ENCODE measurements at regions not wholly inside any gene's neighbourhood (a gene's known extent, or its start where the extent isn't known, plus 50 kb on each side); places are given as distances from the start of the nearest gene placed in this dataset.

DNA sequence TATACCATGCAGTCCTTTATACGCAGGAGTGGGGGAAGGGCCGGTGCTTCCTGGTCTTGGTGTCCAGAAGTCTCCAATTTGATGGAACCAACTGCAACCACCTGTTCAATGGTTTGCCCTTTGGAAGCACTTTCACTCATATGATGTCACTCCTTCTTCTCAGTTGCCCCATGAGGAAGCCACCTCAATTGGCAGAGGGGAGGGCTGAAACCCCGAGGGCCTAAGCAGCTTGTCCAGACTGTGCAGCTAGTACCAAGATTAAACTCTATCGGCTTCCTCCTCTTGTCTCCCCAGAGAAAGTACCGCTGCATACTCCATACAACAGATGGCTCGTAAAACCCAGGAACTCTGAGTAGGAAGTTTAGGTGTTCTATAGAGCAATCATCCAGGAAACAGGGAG lies 789.4 kb downstream of the TYW1 start:
- Histone ChIP-seq H3K4me3 (ENCODE audit: low read length in 2 of 2) (no peak overlapping the region), H3K9me3 (ENCODE audit: control insufficient read depth in 2 of 2, insufficient read depth in 1 of 2, low read length in 1 of 2) (peaks cover 1 to 23% of the 10 kb centered on the region in 2 donors), H3K36me3 (ENCODE audit: control insufficient read depth in 2 of 2, insufficient read depth in 2 of 2, low read length in 1 of 2) (no peaks in the 10 kb centered on the region), H3K4me1 (ENCODE audit: control insufficient read depth in 2 of 2, insufficient read depth in 2 of 2, low read length in 2 of 2) (no peaks in the 10 kb centered on the region), H3K27me3 (ENCODE audit: control insufficient read depth in 2 of 2, insufficient read depth in 1 of 2, low read length in 1 of 2) (no peaks in the 10 kb centered on the region), H3K27ac (ENCODE audit: low read depth in 1 of 2, low read length in 1 of 2) (no peak overlapping the region)
- 90% methylated on average over 6 of the region's 6 CpGs for WGBS
- DNase-seq (ENCODE audit: low read depth in 6 of 9, low spot score in 9 of 9) = no peak

DNA sequence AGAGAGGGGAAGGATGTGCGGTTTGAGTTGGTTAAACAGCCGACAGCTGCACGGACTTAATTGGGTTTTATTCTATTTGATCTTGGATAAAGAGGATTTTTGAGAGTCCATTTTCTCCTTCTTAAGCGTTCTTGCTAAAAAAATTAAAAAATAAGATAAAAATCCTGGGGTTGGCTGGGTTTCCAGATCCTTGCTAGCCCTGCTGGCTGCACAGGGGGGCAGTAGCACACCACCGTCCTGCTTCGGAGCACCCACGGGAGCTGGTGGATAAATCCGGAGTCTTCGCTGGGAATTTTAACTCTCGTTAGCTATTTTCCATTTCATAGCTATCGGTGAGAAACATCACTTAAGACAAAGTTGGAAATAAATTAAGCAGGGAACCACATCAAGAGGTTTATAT lies 792.0 kb downstream of the TYW1 start:
- H3K27me3 ChIP-seq (ENCODE audit: control insufficient read depth in 2 of 2, insufficient read depth in 1 of 2, low read length in 1 of 2) = no peaks in the 10 kb centered on the region
- H3K27ac ChIP-seq (ENCODE audit: low read depth in 1 of 2, low read length in 1 of 2) = no peak overlapping the region
- peaks cover 1 to 20% of the 10 kb centered on the region in 2 donors for H3K9me3 ChIP-seq (ENCODE audit: control insufficient read depth in 2 of 2, insufficient read depth in 1 of 2, low read length in 1 of 2)
- H3K36me3 ChIP-seq (ENCODE audit: control insufficient read depth in 2 of 2, insufficient read depth in 2 of 2, low read length in 1 of 2) = no peaks in the 10 kb centered on the region
- no peak overlapping the region for H3K4me3 ChIP-seq (ENCODE audit: low read length in 2 of 2)
- no peaks in the 10 kb centered on the region for H3K4me1 ChIP-seq (ENCODE audit: control insufficient read depth in 2 of 2, insufficient read depth in 2 of 2, low read length in 2 of 2)
- DNase-seq (ENCODE audit: low read depth in 6 of 9, low spot score in 9 of 9) = no peak
- 77% methylated on average over 11 of the region's 11 CpGs for WGBS

DNA sequence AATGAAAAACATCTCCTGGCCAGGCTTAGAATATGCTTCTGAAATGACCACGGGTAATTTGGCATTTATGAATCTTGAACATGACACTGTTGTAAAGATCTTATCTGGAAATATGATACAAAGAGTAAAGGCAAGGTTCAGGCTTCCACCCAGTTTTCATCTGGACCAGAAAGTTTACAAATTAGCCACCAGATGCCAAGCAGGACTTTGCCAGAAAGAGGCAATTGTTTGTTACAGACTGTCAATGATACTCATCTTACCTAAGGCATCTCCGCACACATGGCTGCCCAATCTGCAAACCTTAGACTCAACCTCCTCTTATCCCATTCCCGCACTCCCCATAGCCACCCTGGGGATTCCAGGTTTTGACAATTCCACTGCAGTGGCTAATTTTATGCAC lies 795.3 kb downstream of the TYW1 start:
- Histone ChIP-seq H3K36me3 (ENCODE audit: control insufficient read depth in 2 of 2, insufficient read depth in 2 of 2, low read length in 1 of 2) (no peaks in the 10 kb centered on the region), H3K4me1 (ENCODE audit: control insufficient read depth in 2 of 2, insufficient read depth in 2 of 2, low read length in 2 of 2) (no peaks in the 10 kb centered on the region), H3K27ac (ENCODE audit: low read depth in 1 of 2, low read length in 1 of 2) (no peak overlapping the region), H3K9me3 (ENCODE audit: control insufficient read depth in 2 of 2, insufficient read depth in 1 of 2, low read length in 1 of 2) (peaks cover 3 to 22% of the 10 kb centered on the region in 2 donors), H3K4me3 (ENCODE audit: low read length in 2 of 2) (no peak overlapping the region), H3K27me3 (ENCODE audit: control insufficient read depth in 2 of 2, insufficient read depth in 1 of 2, low read length in 1 of 2) (no peaks in the 10 kb centered on the region)
- WGBS = 91% methylated on average over 3 of the region's 3 CpGs
- DNase-seq (ENCODE audit: low read depth in 6 of 9, low spot score in 9 of 9) = no peak

DNA sequence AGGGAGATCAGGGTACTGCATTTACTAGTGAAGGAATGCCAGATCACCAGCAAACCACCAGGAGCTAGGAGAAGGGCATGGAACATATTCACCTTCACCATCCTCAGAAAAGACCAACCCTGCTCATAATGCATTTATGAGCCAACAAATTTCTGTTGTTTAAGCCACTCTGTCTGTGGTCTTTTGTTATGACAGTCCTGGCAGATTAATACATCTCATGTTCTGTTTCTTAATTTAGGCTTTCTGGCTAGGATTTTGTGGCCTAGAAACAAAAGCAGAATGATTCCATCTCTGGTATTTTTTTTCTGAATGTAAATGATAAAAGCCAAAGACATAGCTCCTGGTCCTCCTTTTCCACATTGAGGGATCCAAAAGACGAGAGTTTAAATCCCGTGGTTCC lies 797.9 kb downstream of the TYW1 start:
- H3K4me1 ChIP-seq (ENCODE audit: control insufficient read depth in 2 of 2, insufficient read depth in 2 of 2, low read length in 2 of 2) = no peaks in the 10 kb centered on the region
- no peak overlapping the region for H3K4me3 ChIP-seq (ENCODE audit: low read length in 2 of 2)
- H3K36me3 ChIP-seq (ENCODE audit: control insufficient read depth in 2 of 2, insufficient read depth in 2 of 2, low read length in 1 of 2) = no peaks in the 10 kb centered on the region
- DNase-seq (ENCODE audit: low read depth in 6 of 9, low spot score in 9 of 9) = no peak
- H3K27ac ChIP-seq (ENCODE audit: low read depth in 1 of 2, low read length in 1 of 2) = no peak overlapping the region
- H3K27me3 ChIP-seq (ENCODE audit: control insufficient read depth in 2 of 2, insufficient read depth in 1 of 2, low read length in 1 of 2) = no peaks in the 10 kb centered on the region
- peaks cover 1 to 11% of the 10 kb centered on the region in 2 donors for H3K9me3 ChIP-seq (ENCODE audit: control insufficient read depth in 2 of 2, insufficient read depth in 1 of 2, low read length in 1 of 2)
- 94% methylated on average over 2 of the region's 2 CpGs for WGBS

- H3K4me1 ChIP-seq (ENCODE audit: control insufficient read depth in 2 of 2, insufficient read depth in 2 of 2, low read length in 2 of 2) = no peaks in the 10 kb centered on the region
- H3K27ac ChIP-seq (ENCODE audit: low read depth in 1 of 2, low read length in 1 of 2) = no peak overlapping the region
- no peaks in the 10 kb centered on the region for H3K36me3 ChIP-seq (ENCODE audit: control insufficient read depth in 2 of 2, insufficient read depth in 2 of 2, low read length in 1 of 2)
- H3K27me3 ChIP-seq (ENCODE audit: control insufficient read depth in 2 of 2, insufficient read depth in 1 of 2, low read length in 1 of 2) = no peaks in the 10 kb centered on the region
- WGBS = 94% methylated on average over 8 of the region's 8 CpGs
- no peak overlapping the region for H3K4me3 ChIP-seq (ENCODE audit: low read length in 2 of 2)
- no peak for DNase-seq (ENCODE audit: low read depth in 6 of 9, low spot score in 9 of 9)
- H3K9me3 ChIP-seq (ENCODE audit: control insufficient read depth in 2 of 2, insufficient read depth in 1 of 2, low read length in 1 of 2) = peaks cover 1 to 19% of the 10 kb centered on the region in 2 donors
Measured at GRCh38 chr7:67803789-67804188, 807.2 kb downstream of the TYW1 start.

DNA sequence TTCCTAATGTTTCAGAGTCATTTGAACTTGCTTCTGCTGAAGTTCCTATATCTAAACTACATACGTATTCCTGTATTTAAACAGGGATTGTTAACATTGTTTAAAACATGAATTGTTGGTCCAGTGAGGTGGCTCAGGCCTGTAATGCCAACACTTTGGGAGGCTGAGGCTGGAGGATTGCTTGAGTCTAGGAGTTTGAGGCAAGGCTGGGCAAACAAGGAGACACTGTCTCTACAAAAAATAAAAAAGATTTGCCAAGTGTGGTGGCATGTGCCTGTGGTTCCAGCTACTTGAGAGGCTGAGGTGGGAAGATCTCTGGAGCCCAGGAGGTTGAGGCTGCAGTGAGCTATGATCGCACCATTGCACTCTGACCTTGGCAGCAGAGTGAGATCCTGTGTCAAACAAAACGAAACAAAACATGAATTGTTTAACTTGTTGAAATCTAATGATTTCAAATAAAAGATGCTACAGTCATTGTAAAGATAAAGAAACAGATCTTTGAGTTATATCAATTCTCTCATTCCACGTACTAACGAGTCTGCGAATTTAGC lies 809.4 kb downstream of the TYW1 start:
- no peaks in the 10 kb centered on the region for H3K27me3 ChIP-seq (ENCODE audit: control insufficient read depth in 2 of 2, insufficient read depth in 1 of 2, low read length in 1 of 2)
- no peak overlapping the region for H3K27ac ChIP-seq (ENCODE audit: low read depth in 1 of 2, low read length in 1 of 2)
- WGBS = 95% methylated on average over 6 of the region's 6 CpGs
- DNase-seq (ENCODE audit: low read depth in 6 of 9, low spot score in 9 of 9) = no peak
- H3K36me3 ChIP-seq (ENCODE audit: control insufficient read depth in 2 of 2, insufficient read depth in 2 of 2, low read length in 1 of 2) = no peaks in the 10 kb centered on the region
- no peaks in the 10 kb centered on the region for H3K4me1 ChIP-seq (ENCODE audit: control insufficient read depth in 2 of 2, insufficient read depth in 2 of 2, low read length in 2 of 2)
- H3K9me3 ChIP-seq (ENCODE audit: control insufficient read depth in 2 of 2, insufficient read depth in 1 of 2, low read length in 1 of 2) = peaks cover 1 to 28% of the 10 kb centered on the region in 2 donors
- no peak overlapping the region for H3K4me3 ChIP-seq (ENCODE audit: low read length in 2 of 2)

DNA sequence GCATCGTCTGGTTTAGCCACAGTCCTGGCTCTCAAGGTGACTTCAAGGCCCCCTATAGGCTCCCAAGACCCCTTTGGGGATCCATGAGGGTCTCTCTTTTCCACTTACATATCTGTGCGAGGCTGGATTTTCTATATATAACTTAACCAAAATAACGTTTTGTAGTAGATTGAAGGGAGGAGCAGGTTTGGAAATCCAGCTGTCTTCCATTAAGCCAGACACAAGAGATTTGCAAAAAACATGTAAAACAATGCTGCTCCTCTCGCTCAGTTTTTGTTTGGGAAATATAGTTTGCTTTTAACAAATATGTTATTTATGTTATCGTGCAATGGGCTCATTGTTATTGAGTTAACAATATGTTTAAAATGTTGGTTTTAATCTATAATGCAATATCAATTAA lies 811.2 kb downstream of the TYW1 start:
- no peak for DNase-seq (ENCODE audit: low read depth in 6 of 9, low spot score in 9 of 9)
- Histone ChIP-seq H3K27me3 (ENCODE audit: control insufficient read depth in 2 of 2, insufficient read depth in 1 of 2, low read length in 1 of 2) (no peaks in the 10 kb centered on the region), H3K4me3 (ENCODE audit: low read length in 2 of 2) (no peak overlapping the region), H3K27ac (ENCODE audit: low read depth in 1 of 2, low read length in 1 of 2) (no peak overlapping the region), H3K36me3 (ENCODE audit: control insufficient read depth in 2 of 2, insufficient read depth in 2 of 2, low read length in 1 of 2) (no peaks in the 10 kb centered on the region), H3K4me1 (ENCODE audit: control insufficient read depth in 2 of 2, insufficient read depth in 2 of 2, low read length in 2 of 2) (no peaks in the 10 kb centered on the region), H3K9me3 (ENCODE audit: control insufficient read depth in 2 of 2, insufficient read depth in 1 of 2, low read length in 1 of 2) (peaks cover 0 to 35% of the 10 kb centered on the region in 2 donors)
- WGBS = 90% methylated on average over 5 of the region's 5 CpGs

GRCh38 chr7:67809586-67809985 lies 813.0 kb downstream of the TYW1 start:
- no peak for DNase-seq (ENCODE audit: low read depth in 6 of 9, low spot score in 9 of 9)
- H3K27ac ChIP-seq (ENCODE audit: low read depth in 1 of 2, low read length in 1 of 2) = no peak overlapping the region
- peaks cover 0 to 32% of the 10 kb centered on the region in 2 donors for H3K9me3 ChIP-seq (ENCODE audit: control insufficient read depth in 2 of 2, insufficient read depth in 1 of 2, low read length in 1 of 2)
- no peaks in the 10 kb centered on the region for H3K27me3 ChIP-seq (ENCODE audit: control insufficient read depth in 2 of 2, insufficient read depth in 1 of 2, low read length in 1 of 2)
- H3K4me3 ChIP-seq (ENCODE audit: low read length in 2 of 2) = no peak overlapping the region
- no peaks in the 10 kb centered on the region for H3K36me3 ChIP-seq (ENCODE audit: control insufficient read depth in 2 of 2, insufficient read depth in 2 of 2, low read length in 1 of 2)
- H3K4me1 ChIP-seq (ENCODE audit: control insufficient read depth in 2 of 2, insufficient read depth in 2 of 2, low read length in 2 of 2) = no peaks in the 10 kb centered on the region
- WGBS = 93% methylated on average over 8 of the region's 8 CpGs

DNA sequence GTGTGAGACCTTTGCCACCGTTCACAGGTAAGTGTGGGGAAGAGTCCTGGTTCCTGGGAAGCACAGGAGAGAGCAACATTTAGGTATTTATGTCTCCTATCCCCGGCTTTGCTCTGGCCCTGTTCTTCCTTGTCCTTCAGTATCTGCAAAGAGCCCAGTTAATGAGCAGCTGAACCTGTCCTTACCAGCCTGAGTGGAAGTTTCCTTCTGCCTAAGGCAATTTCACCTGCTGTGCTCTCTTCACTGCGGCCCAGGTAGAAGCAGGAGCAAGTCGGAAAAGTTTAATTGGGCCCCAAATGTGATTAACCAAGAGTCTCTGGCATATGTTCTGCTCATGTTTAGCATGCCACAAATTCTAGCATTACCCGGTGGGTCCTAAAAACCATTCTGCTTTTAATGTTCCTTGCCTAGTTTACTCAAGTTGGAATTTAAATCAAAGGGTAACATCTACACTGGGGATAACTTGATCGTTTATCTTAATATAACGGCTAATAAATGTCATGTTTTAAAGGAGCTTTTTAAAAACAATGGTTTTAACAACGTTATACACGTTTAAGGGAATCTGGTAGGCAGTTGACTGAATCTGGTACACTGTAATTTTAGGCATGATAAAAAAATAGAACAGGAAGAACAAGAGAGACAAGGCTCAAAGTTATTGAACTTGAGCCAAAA lies 817.1 kb downstream of the TYW1 start:
- H3K9me3 ChIP-seq (ENCODE audit: control insufficient read depth in 2 of 2, insufficient read depth in 1 of 2, low read length in 1 of 2) = peaks cover 0 to 26% of the 10 kb centered on the region in 2 donors
- 83% methylated on average over 9 of the region's 9 CpGs for WGBS
- no peaks in the 10 kb centered on the region for H3K4me1 ChIP-seq (ENCODE audit: control insufficient read depth in 2 of 2, insufficient read depth in 2 of 2, low read length in 2 of 2)
- no peaks in the 10 kb centered on the region for H3K27me3 ChIP-seq (ENCODE audit: control insufficient read depth in 2 of 2, insufficient read depth in 1 of 2, low read length in 1 of 2)
- H3K36me3 ChIP-seq (ENCODE audit: control insufficient read depth in 2 of 2, insufficient read depth in 2 of 2, low read length in 1 of 2) = no peaks in the 10 kb centered on the region
- no peak overlapping the region for H3K27ac ChIP-seq (ENCODE audit: low read depth in 1 of 2, low read length in 1 of 2)
- H3K4me3 ChIP-seq (ENCODE audit: low read length in 2 of 2) = no peak overlapping the region
- DNase-seq (ENCODE audit: low read depth in 6 of 9, low spot score in 9 of 9) = no peak

All from thymus (tissue), 11 donors.